ENCODE measurements at regions not wholly inside any gene's neighbourhood (a gene's known extent, or its start where the extent isn't known, plus 50 kb on each side); places are given as distances from the start of the nearest gene placed in this dataset.

- no peak for DNase-seq
These were observed 63.5 kb upstream of the DCD start for GRCh38 chr12:54711669-54712068.

GRCh38 chr12:54708826-54709225 is 60.7 kb upstream of the DCD start:
- no peak for DNase-seq

GRCh38 chr12:54704202-54704601 is 56.0 kb upstream of the DCD start:
- no peak for DNase-seq

- peak in 1 of 2 donors; percentile 54 for DNase-seq
These were observed 53.9 kb upstream of the DCD start for GRCh38 chr12:54701940-54702592.

- DNase-seq = no peak
These were observed 52.7 kb upstream of the DCD start for GRCh38 chr12:54700849-54701248.

- no peak for DNase-seq
These were observed 52.1 kb upstream of the DCD start for GRCh38 chr12:54700301-54700700.

Data from bone marrow (tissue), 2 donors.